ENCODE measurements at regions not wholly inside any gene's neighbourhood (a gene's known extent, or its start where the extent isn't known, plus 50 kb on each side); places are given as distances from the start of the nearest gene placed in this dataset.

DNA sequence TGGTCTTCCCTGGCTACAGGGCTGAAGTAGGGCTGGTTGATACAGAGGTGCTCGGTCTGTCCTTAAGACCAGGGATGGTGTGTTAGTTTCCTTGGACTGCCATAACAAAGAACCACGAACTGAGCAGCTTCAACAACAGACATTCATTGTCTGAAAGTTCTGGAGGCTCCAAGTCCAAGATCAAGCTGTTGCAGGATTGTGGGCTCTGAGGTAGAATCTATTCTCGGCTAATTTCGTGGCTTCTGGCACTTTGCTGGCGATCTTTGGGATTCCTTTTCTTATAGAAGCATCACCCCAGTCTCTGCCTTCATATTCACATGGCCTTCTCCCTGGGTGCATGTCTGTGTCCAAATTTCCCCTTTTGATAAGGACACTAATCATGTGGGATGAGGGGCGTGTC, 112.1 kb upstream of the ITGB1 start:
- TF ChIP-seq, protein P1, sequence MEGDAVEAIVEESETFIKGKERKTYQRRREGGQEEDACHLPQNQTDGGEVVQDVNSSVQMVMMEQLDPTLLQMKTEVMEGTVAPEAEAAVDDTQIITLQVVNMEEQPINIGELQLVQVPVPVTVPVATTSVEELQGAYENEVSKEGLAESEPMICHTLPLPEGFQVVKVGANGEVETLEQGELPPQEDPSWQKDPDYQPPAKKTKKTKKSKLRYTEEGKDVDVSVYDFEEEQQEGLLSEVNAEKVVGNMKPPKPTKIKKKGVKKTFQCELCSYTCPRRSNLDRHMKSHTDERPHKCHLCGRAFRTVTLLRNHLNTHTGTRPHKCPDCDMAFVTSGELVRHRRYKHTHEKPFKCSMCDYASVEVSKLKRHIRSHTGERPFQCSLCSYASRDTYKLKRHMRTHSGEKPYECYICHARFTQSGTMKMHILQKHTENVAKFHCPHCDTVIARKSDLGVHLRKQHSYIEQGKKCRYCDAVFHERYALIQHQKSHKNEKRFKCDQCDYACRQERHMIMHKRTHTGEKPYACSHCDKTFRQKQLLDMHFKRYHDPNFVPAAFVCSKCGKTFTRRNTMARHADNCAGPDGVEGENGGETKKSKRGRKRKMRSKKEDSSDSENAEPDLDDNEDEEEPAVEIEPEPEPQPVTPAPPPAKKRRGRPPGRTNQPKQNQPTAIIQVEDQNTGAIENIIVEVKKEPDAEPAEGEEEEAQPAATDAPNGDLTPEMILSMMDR (IDR thresholded peaks at IDR 0.05; ENCODE audit: low read depth, low read length) = no peak
- H3K4me3 ChIP-seq (ENCODE audit: low read depth, low read length) = no peak overlapping the region

GRCh38 chr10:33067917-33068316, 109.9 kb upstream of the ITGB1 start:
- TF ChIP-seq, protein P1 (IDR thresholded peaks at IDR 0.05; ENCODE audit: low read depth, low read length) = no peak

DNA sequence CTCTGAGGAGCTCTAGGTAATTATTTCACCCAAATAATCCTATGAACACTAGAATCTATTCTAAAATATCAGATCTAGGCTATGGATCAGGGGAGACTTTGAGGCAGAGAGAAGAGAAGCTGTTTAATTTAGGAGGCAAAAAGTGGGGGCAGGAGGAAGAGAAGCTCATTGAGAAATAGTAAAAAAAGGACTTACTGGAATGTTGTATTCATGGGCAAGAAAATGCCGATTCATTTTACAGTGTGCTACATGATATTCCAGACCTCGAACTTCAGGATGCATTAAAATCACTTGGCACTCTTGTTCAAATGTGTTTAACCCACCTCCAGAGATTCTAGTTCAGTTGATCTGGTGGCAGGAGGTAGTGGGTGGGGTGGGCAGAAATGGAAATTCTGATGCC, 109.5 kb upstream of the ITGB1 start:
- no peak overlapping the region for H3K4me3 ChIP-seq (ENCODE audit: low read depth, low read length)
- TF ChIP-seq, protein P1 (IDR thresholded peaks at IDR 0.05; ENCODE audit: low read depth, low read length) = no peak

More at GRCh38 chr10:33067917-33068316, 109.9 kb upstream of the ITGB1 start:
- H3K4me3 ChIP-seq (ENCODE audit: low read depth, low read length) = no peak overlapping the region

DNA sequence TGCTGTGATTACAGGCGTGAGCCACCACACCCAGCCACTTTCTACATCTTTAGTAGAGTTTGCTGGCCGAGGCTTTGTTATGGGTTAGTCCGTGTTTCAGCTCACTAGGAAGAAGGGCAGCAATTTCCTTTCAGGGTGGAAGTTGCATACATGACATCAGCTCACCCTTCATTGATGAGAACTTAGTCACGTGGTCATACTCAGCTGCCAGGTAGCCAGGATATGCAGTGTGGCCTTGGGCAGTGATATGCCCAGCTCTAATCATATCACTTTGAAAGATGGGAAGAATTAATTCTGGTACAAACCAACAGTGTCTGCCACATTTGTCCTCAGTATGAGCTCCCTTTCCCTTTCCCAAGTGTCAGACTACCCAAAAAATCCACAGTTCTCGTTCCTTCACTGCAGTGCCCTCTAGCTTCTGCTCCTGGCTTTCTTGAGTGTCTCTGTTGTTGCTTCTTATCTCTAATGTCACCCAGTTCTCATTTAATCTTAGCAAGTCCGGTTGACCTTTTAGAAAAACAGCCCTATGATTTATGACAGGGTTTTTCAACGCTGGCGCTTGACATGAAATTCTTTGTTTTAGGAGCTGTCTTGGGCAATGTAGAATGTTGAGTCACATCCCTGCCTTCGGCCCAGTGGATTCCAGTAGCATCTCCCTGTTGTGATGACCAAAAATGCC, 108.7 kb upstream of the ITGB1 start:
- no peak overlapping the region for H3K4me3 ChIP-seq (ENCODE audit: low read depth, low read length)
- TF ChIP-seq, protein P1 (IDR thresholded peaks at IDR 0.05; ENCODE audit: low read depth, low read length) = no peak

DNA sequence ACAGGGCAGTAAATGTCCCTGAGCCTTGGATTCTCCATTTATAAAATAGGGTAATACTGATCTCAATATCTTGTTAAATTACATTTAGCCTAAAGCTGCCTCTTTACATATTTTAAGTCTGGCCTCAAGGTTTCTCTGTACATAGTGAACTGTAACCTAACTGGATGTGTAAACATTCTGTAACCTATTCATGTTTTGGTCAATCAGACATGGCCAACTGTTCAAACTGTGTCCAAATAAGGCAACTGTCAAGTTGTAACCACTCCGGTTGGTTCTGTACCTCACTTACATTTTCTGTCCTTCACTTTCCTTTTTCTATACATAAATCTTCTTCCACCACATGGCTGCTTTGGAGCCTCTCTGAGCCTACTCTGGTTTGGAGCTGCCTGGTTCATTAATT, 107.1 kb upstream of the ITGB1 start:
- TF ChIP-seq, protein P1 (IDR thresholded peaks at IDR 0.05; ENCODE audit: low read depth, low read length) = no peak

GRCh38 chr10:33064706-33065105, 106.7 kb upstream of the ITGB1 start:
- TF ChIP-seq, protein P1 (IDR thresholded peaks at IDR 0.05; ENCODE audit: low read depth, low read length) = no peak
- no peak overlapping the region for H3K4me3 ChIP-seq (ENCODE audit: low read depth, low read length)

More for the DNA sequence above, 107.1 kb upstream of the ITGB1 start:
- H3K4me3 ChIP-seq (ENCODE audit: low read depth, low read length) = no peak overlapping the region

DNA sequence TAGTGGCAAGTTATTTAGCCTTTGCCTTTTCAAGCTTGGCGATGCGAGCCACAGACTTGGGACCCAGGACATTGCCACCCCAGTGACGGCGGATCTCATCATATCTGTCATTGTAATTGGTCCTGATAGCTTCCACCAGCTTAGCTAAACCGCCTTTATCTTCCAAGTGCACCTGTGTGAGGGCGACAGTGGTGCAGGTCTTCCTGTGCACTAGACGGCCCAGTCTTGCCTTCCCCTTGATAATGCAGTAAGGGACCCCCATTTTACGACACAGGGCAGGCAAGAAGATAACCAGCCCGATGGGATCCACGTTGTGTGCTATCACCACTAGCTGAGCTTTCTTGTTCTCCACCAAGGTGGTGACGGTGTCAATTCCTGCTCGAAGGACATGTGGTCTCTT, 99.6 kb upstream of the ITGB1 start:
- TF ChIP-seq, protein P1 (IDR thresholded peaks at IDR 0.05; ENCODE audit: low read depth, low read length) = no peak
- H3K4me3 ChIP-seq (ENCODE audit: low read depth, low read length) = no peak overlapping the region
